GM12874 (cell line): ENCODE measurements at regions not wholly inside any gene's neighbourhood (a gene's known extent, or its start where the extent isn't known, plus 50 kb on each side); places are given as distances from the start of the nearest gene placed in this dataset.

ENCODE experiments used
- CTCF ChIP-seq: IDR thresholded peaks from 2 replicates; pipeline ENCODE4 v1.5.1; 2011; ENCODE audit warnings: low read depth, mild to moderate bottlenecking, control low read depth, low read length, moderate library complexity; ENCODE audit not compliant: insufficient read depth

- TF ChIP-seq CTCF = no peak
Observed at GRCh38 chr11:23314162-23314561, 453.9 kb upstream of the CCDC179 start.

GRCh38 chr11:23315286-23315685 is 455.0 kb upstream of the CCDC179 start:
- TF ChIP-seq CTCF = no peak

GRCh38 chr11:23317816-23318215 is 457.5 kb upstream of the CCDC179 start:
- TF ChIP-seq CTCF = no peak

GRCh38 chr11:23318670-23319069 is 458.4 kb upstream of the CCDC179 start:
- TF ChIP-seq CTCF = no peak

GRCh38 chr11:23320131-23320530 is 459.9 kb upstream of the CCDC179 start:
- no peak for TF ChIP-seq CTCF

GRCh38 chr11:23336961-23337360 is 476.7 kb upstream of the CCDC179 start:
- TF ChIP-seq CTCF = no peak

GRCh38 chr11:23353611-23354010 is 493.3 kb upstream of the CCDC179 start:
- TF ChIP-seq CTCF = no peak

- TF ChIP-seq CTCF = no peak
Observed at GRCh38 chr11:23359297-23359696, 499.0 kb upstream of the CCDC179 start.
